Testis (tissue), 2 donors: ENCODE measurements at regions not wholly inside any gene's neighbourhood (a gene's known extent, or its start where the extent isn't known, plus 50 kb on each side); places are given as distances from the start of the nearest gene placed in this dataset.

Experiments
- DNase-seq: peaks from one replicate; pipeline ENCODE4 v3.0.0-alpha.2; 2019
- H3K27ac ChIP-seq, 2 donors: fragments of 200-600 bp; sonication (generic); one replicate each; pipeline ENCODE4 v1.5.1; 2019
- H3K27me3 ChIP-seq: fragments of 200-600 bp; sonication (generic); one replicate; pipeline ENCODE4 v1.5.1; 2019
- H3K36me3 ChIP-seq: fragments of 200-600 bp; sonication (generic); one replicate; pipeline ENCODE4 v1.5.1; 2017; ENCODE audit warnings: low read depth; ENCODE audit errors: missing control alignments
- H3K4me1 ChIP-seq: fragments of 200-600 bp; sonication (generic); one replicate; pipeline ENCODE4 v1.5.1; 2019
- H3K4me3 ChIP-seq, 2 donors: fragments of 200-600 bp; sonication (generic); one replicate each; pipeline ENCODE4 v1.5.1; 2017 to 2019
- H3K9me3 ChIP-seq: fragments of 200-600 bp; sonication (generic); one replicate; pipeline ENCODE4 v1.5.1; 2017
- POLR2A ChIP-seq: fragments of 450-650 bp; IDR thresholded peaks from one replicate; pipeline ENCODE4 v1.6.1; 2017; ENCODE audit warnings: antibody characterized with exemption, mild to moderate bottlenecking, moderate library complexity
- WGBS, 2 donors: methylation state at CpG; one replicate each; pipeline ENCODE4 v1.1.5; 2018; 5-methylcytosine and 5-hydroxymethylcytosine counted together
- intact Hi-C: fragments of 100-400 bp; cut with DNase I; formaldehyde crosslinking; loops from one replicate; pipeline ENCODE4 v1.15.1; 2023; ENCODE audit warnings: low total_unique reads
- TF ChIP-seq, protein P1 (sequence below), 3 experiments: fragments of 450-650 bp in 2 of 3; fragments of 200-600 bp in 1 of 3; sonication (generic) in 1 of 3; IDR thresholded peaks; one replicate each; pipeline ENCODE4 v1.5.1; 2016 to 2019; ENCODE audit warnings: antibody characterized with exemption in 3 of 3, mild to moderate bottlenecking in 2 of 3, moderate library complexity in 1 of 3

DNA sequence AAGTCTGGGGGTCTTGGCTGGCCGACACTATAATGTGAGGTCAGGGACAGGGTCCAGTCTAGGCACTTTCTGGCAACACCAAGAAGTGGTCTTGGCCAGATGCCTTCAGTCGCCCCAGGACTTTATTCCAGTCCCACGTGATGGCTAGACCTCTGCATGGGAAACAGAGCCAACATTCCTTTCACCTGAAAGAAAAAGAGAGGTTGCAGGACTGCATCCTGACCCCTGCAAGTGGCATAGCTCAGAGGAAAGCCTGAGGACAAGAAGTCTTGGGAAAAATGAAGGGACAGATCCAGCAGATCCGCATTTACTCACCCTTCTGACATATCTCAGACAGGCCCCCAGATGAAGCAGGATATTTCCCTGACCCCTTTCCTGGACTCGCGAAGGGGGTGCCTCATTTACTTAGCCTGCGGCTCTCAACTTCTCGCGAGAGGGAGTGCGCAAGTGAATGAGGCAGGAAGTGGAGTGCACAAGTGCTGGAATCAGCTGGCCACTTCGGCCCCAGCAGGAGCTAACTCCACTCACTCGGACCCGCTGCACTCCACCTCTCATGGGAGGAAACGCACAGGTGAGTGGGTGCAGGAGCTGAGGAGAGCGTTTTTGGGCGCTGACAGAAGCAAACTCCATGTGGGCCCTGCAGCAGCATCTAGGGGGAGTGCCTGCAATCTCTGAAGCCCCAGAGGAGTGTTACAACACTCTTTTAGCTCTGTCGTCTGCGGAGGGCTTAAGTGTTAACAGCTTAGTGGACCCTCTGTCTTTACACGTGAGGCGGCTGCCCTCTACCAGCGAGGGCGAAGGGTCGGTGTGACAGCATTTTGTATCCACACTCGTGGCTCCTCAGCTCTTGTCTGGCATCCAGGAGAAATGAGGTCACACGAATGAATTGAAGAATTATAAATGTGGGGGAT lies 916.2 kb upstream of the GHITM start:
- intact Hi-C loops = no loop called here
- no peak for TF ChIP-seq POLR2A
- TF ChIP-seq, protein P1, sequence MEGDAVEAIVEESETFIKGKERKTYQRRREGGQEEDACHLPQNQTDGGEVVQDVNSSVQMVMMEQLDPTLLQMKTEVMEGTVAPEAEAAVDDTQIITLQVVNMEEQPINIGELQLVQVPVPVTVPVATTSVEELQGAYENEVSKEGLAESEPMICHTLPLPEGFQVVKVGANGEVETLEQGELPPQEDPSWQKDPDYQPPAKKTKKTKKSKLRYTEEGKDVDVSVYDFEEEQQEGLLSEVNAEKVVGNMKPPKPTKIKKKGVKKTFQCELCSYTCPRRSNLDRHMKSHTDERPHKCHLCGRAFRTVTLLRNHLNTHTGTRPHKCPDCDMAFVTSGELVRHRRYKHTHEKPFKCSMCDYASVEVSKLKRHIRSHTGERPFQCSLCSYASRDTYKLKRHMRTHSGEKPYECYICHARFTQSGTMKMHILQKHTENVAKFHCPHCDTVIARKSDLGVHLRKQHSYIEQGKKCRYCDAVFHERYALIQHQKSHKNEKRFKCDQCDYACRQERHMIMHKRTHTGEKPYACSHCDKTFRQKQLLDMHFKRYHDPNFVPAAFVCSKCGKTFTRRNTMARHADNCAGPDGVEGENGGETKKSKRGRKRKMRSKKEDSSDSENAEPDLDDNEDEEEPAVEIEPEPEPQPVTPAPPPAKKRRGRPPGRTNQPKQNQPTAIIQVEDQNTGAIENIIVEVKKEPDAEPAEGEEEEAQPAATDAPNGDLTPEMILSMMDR (IDR thresholded peaks at IDR 0.05) = no peak
- H3K36me3 ChIP-seq = no peaks in the 10 kb centered on the region
- H3K4me3 ChIP-seq = peak overlapping the region; percentile 22 to 30
- no peak overlapping the region for H3K27ac ChIP-seq
- WGBS, 2 donors = 62 to 67% methylated on average over 23 to 25 of the region's 25 CpGs
- H3K9me3 ChIP-seq = no peaks in the 10 kb centered on the region
- H3K4me1 ChIP-seq = no peaks in the 10 kb centered on the region
- no peak for DNase-seq
- no peaks in the 10 kb centered on the region for H3K27me3 ChIP-seq

DNA sequence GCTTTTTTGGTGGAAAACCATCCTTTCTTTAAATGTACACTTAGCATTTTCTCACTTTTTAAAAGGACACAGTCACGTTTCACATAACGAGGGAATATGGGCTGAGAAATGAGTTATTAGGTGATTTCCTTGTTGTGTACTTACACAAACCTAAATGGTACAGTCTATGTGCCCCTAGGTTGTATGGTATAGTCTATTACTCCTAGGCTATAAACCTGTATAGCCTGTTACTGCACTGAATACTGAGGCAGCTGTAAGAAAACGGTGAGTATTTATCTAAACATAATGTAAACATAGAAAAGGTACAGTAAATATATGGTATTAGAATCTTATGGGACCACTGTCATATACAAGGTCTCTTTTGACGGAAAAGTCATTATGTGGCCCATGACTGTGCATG lies 913.5 kb upstream of the GHITM start:
- Histone ChIP-seq H3K36me3 (no peaks in the 10 kb centered on the region), H3K9me3 (no peaks in the 10 kb centered on the region), H3K27me3 (no peaks in the 10 kb centered on the region), H3K4me1 (no peaks in the 10 kb centered on the region), H3K4me3 (no peak overlapping the region), H3K27ac (no peak overlapping the region)
- TF ChIP-seq POLR2A = no peak
- TF ChIP-seq, protein P1 (IDR thresholded peaks at IDR 0.05) = no peak
- intact Hi-C loops = no loop called here
- no peak for DNase-seq
- WGBS, 2 donors = 91 to 95% methylated on average over 4 of the region's 4 CpGs

DNA sequence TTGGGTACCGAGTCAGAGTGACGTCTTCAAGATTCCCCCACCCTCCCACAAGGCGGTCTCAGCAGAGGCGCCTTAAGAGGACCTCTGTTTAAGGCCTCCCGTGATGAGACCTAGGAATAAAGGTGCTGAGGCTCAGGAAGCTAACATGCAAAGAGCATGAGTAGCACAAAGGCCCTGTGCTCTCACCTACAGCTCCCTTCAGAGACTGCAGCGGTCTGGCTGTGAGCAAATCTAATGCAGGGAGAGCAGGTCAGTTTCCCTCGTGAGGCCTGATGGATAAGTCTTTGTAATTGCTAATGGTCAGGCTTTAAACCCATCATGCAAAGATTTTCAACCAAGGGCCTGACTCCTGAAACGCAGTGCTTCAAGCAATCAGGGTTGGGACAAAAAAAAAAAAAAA lies 909.3 kb upstream of the GHITM start:
- H3K27me3 ChIP-seq = no peaks in the 10 kb centered on the region
- intact Hi-C loops = no loop called here
- 80 to 90% methylated on average over 8 of the region's 8 CpGs for WGBS, 2 donors
- no peaks in the 10 kb centered on the region for H3K4me1 ChIP-seq
- TF ChIP-seq, protein P1 (IDR thresholded peaks at IDR 0.05) = no peak
- TF ChIP-seq POLR2A = no peak
- no peaks in the 10 kb centered on the region for H3K9me3 ChIP-seq
- no peaks in the 10 kb centered on the region for H3K36me3 ChIP-seq
- DNase-seq = no peak
- no peak overlapping the region for H3K27ac ChIP-seq
- no peak overlapping the region for H3K4me3 ChIP-seq

DNA sequence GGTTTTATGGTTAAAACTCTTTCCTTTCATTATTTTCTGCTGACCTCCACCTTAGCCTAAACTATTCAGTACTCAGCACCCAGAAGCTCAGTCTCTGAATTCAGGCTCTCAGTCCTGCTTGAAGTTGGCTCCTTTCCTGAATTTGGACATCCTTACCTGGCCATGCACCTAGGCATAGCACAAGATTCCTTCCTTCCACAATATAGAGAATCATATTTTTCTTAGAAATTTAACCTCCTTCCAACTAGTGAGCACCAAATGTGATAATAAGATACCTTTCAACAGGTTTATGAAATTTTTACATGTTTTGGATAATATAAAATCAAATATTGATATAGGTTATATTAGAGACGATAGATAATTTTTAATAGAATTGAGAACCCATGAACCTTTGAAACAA lies 905.6 kb upstream of the GHITM start:
- no peaks in the 10 kb centered on the region for H3K27me3 ChIP-seq
- no peak overlapping the region for H3K4me3 ChIP-seq
- no peaks in the 10 kb centered on the region for H3K9me3 ChIP-seq
- TF ChIP-seq, protein P1 (IDR thresholded peaks at IDR 0.05) = no peak
- TF ChIP-seq POLR2A = no peak
- intact Hi-C loops = no loop called here
- H3K27ac ChIP-seq = no peak overlapping the region
- no peaks in the 10 kb centered on the region for H3K4me1 ChIP-seq
- WGBS, 2 donors = 91 to 93% methylated on average over 1 of the region's 1 CpG
- no peak for DNase-seq
- H3K36me3 ChIP-seq = no peaks in the 10 kb centered on the region
